ENCODE measurements at regions not wholly inside any gene's neighbourhood (a gene's known extent, or its start where the extent isn't known, plus 50 kb on each side); places are given as distances from the start of the nearest gene placed in this dataset.
"Not testable (repeated sequence)": the region's sequence is repeated elsewhere in the genome, so short reads cannot be mapped to it uniquely, and the experiment has no call there.

- no peak for DNase-seq
These were observed 84.7 kb downstream of the URB2 start for GRCh38 chr1:229710746-229711145.

DNA sequence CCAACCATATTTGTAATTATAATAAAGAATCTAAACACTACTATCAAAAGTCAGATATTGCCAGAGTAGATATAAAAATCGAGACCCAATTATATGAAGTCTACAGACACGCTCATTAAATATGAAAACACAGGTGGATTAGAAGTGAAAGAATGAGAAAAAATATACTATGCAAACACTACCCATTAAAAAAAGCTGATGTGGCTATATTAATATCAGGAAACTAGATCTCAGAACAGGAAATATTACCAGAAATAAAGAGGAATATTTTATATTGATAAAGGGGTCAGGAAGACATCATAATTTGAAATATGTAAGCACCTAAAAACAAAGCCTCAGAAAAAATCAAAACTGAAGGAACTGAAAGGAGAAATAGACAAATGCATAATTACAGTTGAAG, 88.3 kb downstream of the URB2 start:
- no peak for DNase-seq

- peak in 1 of 2 donors; percentile 29 for DNase-seq
These were observed 89.0 kb downstream of the URB2 start for GRCh38 chr1:229714964-229715603.

DNA sequence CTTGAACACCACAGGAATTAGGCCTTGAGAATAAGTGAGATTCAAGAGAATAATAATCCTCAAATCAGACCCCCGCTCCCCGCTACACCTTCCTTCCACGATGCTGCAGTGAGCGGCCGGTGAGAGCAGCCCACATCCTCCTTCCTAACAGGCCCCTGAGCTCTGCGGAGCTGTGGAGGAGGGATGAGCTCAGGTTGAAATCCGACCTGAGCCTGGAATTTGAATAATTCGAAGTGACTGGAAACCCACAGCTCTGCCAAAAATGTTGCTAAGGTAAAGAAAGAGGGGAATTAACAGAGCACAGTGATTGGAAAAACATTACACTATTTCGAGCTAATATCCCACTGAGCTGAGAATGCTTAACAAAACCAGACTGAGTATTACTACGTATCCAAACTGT, 90.0 kb downstream of the URB2 start:
- no peak for DNase-seq

- no peak for DNase-seq
These were observed 90.7 kb downstream of the URB2 start for GRCh38 chr1:229716704-229717103.

- no peak for DNase-seq
These were observed 91.9 kb downstream of the URB2 start for GRCh38 chr1:229717786-229718576.

DNA sequence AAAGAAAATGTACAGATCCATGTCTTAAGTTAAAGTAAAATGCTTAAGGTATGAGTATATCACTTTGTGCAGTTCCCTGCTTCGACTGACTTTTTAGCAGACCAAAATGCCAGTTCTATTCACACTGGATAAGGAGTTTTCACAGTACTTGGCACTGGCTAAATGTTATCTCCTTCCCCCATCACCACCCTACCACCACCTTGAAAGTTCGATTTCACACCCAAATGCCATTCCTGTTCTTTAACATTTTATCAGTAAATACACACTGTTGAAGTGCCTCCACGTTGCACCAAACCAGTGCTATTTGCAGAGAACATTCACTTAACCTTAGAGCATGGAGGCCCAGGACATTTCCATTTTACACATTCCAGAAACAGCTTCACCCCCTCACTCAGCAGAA, 100.0 kb downstream of the URB2 start:
- no peak for DNase-seq

DNA sequence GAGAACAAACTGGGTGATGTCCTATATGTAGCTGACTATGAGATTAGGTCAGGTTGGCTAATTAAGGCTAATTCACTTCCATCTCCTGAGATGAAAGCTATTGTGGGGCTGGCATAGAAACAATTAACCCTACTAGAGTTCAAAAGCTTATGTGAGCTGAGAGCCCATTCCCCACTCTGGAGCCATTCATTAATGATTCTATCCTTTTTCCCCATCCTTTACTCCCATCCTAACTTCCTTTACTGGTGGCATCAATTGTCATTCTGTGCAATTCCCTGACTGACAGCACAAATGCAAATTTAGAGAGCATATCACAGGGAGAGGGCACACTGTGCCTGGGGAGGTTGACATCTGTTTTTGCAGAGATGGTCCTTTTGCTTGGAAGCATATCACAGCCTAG, 103.9 kb downstream of the URB2 start:
- DNase-seq: no peak

DNA sequence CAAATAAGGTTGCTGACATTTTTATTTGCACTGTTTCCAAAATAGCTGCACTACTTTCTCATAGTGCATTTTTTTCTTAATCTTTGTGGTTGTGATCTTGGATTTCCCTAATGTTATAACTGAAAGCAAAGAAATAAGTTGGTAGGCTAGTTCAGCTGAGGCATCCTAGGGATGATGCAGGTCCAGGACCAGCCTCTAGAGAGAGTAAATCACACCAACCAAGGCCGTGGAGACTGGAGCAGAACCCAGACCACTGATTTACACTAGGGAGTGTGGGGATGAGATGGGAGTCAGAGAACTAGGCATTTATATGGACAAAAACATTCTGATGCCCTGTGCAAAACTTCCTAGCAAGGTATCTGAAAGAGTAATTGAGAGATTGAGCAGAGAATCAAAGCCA, 104.5 kb downstream of the URB2 start:
- DNase-seq: no peak

DNA sequence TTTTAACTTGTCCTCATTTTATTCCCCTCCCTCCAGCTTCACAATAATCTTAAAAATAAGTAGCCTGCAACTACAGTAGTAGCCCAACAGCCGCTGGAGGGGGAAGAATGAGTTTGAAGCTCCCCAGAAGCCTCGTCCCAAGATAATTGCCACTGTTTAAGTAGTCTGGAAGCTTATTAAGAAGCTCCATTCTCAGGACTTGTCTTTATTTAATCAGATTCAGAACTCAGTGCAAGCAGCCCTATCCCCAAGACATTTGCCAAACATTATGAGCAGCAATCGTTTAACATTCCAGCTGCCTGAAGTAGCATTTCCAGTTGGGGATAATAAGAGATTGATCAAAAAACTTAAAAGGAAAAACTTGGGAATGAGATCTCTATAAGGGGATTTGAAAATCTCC, 106.0 kb downstream of the URB2 start:
- no peak for DNase-seq

DNA sequence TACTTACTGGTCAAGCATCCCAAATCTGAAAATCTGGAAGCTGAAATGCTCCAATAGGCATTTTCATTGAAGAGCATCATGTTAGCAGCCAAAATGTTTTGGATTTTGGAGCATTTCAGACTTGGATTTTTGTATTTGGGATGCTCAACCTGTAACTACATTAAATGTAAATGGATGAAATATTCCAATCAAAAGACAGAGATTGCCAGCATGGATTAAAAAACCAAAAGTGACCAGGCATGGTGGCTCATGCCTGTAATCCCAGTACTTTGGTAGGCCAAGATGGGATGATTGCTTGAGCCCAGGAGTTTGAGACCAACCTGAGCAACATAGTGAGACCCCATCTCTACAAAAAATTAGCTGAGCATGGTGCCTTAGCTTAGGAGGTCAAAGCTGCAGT, 110.3 kb downstream of the URB2 start:
- no peak for DNase-seq

- DNase-seq: not testable (repeated sequence)
These were observed 116.6 kb downstream of the URB2 start for GRCh38 chr1:229742614-229743013.

- no peak for DNase-seq
These were observed 123.9 kb downstream of the URB2 start for GRCh38 chr1:229749992-229750391.

DNA sequence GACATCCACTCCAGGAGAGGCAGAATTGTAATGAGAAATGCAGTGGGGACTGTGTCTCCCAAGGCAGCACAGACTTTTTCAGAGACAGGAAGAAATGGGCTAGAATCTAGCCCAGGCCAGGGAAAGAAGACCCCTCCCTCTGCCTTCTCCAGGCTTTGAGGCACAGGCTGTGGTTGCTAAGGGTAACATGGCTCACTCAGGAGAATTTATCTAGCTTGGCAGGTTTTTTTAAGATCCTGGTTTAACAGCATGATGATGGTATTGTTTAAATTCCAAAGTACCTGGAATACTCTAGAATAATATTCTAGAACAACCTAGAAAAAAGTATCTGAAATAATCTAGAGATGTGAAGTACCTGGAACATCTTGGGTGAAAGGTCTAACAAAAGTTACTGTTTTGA, 125.6 kb downstream of the URB2 start:
- no peak for DNase-seq

- DNase-seq: no peak
These were observed 126.6 kb downstream of the URB2 start for GRCh38 chr1:229752679-229753078.

DNA sequence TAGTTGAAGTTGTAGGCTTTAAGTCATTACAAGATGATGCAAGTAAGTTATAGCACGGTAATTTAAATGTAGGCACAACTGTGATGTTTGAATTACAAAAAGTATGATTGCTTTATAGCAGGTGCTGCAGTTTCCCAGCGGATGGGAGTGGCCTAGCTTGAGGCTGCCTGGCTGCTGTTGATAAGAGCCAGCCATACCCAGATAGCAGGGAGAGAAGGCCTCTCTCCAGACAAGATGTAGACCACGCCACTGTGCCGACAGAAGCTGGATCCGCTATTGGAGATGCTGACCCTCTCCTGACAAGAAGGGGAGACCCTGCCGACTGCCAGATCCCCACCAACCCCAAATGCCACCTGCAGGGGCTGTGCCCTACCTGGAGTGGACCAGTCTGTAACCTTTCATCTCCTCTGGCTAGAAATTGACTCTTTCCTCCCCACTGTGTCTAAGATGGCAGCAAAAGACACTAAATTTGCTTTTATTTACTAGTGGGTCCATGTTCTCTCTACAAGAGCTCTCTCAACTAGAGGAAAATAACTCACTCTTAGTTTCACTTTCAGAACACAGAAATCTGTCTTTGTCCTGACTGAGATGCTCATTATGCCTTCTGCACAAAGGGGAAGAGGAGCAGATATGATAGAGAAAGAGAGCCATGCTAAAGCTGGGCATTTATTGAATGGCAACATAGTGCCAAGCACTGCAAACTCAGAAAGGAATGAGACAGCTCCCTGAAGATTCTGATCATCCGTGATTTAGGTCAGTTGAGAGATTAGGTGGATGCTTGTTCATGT, 127.9 kb downstream of the URB2 start:
- DNase-seq: peak in 1 of 2 donors; percentile 11

DNA sequence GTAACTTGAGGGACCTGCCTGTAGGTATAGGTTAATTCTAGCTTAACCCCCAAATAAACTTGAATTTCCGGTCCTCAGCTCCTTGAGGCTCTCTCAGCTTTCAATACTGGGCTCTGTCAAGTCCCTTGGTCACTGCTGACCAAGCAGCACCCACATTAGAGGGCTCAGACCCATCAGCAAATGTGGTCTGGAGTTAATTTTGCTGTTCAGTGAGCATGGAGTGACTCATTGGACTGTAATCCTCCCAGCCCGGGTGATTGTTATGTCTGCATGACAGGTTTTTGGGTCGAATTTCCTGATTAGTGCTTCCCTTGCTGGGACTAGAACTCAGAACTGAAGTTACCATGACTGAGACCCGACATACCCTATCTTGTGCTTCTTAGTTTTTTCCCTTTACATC, 130.6 kb downstream of the URB2 start:
- DNase-seq: no peak

DNA sequence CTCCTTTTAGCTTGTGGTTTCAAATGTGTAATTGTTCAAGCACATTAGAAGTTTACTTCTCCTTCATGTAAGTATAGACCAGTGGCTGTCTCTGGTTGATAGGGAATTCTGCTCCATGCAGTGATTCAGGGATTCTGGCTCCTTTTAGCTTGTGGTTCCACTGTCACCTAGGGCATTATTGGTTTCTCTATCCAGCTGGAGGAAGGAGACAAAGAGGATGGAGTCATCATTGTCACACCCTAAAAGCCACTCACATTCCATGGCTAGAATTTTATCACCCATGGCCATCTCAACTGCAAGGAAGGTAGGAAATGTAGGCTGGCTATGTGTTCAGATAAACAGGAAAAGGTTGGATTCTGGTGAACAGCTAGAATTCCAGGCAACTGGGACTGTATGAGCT, 131.2 kb downstream of the URB2 start:
- DNase-seq: no peak

DNA sequence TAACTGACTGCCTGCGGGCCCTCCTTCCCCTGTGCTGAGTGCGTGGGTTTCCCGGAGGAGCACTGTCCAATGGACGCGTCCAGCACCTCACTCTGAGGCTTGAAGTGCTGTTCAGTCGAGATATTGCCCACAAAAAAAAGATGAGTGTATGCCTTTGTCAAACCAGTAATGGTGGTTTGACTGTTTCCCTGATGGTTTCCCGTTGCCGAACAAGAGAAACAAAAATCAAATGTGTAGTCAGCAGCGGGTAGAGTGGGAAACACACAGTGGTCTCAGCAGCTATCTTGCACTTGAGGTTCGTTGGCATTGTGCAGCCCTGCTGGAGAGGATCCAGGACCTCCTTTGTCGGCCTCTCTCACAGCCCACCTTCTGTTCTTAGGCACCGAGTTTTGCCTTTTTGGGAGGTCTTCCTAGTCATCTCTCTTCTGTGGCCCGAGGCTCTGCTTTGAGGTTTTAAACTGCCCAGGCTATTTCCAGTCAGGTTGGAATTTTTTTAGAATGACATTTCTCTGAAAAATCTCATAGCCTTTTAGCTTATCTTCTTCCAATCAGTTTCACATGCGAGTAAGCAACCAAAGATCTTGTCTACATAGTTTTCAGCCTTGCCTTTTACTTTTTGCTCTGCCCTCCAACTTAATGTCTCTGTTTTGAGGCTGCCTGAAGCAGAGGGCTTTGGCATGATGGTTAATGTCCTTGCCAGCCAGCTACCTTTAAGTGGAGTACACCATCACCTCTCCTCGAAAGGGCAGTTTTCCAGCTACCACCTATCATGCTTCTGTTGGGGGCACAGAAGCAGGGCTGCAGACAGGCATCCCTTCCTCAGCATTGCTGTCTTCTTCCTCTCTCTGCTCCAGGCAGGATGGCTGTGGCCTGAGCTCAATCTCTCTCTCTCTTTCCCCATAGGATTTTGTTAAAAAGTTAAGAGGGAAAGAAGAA, 132.3 kb downstream of the URB2 start:
- DNase-seq: no peak

DNA sequence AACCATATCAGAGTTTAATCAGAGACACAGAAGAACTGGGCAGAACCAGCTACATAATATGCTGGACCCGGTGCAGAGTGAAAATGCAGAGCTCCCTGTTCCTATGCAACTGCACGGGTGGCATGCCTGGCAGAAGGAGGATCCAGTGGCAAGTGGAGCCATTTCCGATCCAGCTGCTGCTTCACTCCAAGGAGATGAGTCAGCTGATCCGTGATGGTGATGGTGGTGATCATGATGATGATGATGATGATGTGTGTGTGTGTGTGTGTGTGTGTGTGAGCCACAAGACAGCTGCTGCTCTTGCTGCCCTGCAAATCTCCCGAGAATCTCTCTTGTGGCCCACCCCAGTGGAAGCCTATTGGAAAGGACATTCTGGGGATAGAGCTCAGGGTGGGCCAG, 133.0 kb downstream of the URB2 start:
- no peak for DNase-seq

DNA sequence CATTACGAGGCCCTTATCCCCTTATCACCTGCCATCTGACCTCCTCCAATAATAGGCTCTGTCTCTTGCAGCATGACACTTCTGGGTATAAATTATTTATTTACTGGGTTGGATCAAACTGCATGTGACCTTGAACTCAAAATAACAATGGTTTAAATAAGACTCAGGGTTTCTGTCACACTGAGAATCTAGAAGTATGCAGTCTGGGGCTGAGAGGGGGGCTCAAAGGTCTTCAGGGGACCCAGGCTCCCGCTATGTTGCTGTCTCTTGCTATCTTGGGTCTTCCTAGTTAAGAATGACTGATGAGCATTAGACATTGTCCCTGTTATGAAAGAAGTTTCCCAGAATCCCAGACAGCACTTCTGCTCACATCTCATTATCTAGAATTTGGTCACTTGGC, 133.5 kb downstream of the URB2 start:
- no peak for DNase-seq

GRCh38 chr1:229760478-229760996, 134.5 kb downstream of the URB2 start:
- DNase-seq: no peak

DNA sequence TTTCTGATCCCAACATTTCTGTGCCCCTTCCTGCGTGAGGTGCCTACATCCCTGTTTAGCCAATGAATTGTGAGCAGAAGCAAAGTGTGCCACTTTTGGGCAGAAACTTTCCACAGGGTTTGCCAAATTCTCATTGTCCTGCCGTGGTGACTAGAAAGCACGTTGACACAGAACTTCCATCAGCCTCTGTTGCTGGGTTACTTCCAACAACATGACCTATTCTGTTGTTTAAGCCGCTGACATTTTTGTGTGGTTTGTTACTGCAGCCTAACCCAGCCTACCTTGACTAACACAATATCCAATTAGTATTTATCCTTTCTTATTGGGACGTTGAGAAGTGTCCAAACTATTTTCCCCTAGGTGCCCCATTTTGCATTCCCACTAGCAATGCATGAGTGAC, 136.8 kb downstream of the URB2 start:
- no peak for DNase-seq
